HCT116 (cell line): ENCODE measurements at regions not wholly inside any gene's neighbourhood (a gene's known extent, or its start where the extent isn't known, plus 50 kb on each side); places are given as distances from the start of the nearest gene placed in this dataset.

Experiments used
- ATAC-seq: fragments of 200-7000 bp; cut with Tn5 transposase; 2 replicates; pipeline ENCODE4 v1.9.1; 2020; ENCODE audit warnings: mild to moderate bottlenecking, moderate library complexity
- BruUV-seq: library from RNA; stranded (reverse); fragments of 400-500 nt; replicated peaks from 2 replicates; lab custom pipeline; 2021; lab: Mats Ljungman, UMichigan
- CTCF ChIA-PET: fragments of 300-600 bp; sonication (Branson Sonifier 250); formaldehyde crosslinking; loops from one replicate; lab custom pipeline; 2021; ENCODE audit warnings: antibody characterized with exemption; lab: Charles Lee
- POLR2A ChIA-PET: fragments of 300-600, 350-600 bp; sonication (Branson Sonifier 250); formaldehyde crosslinking; loops from one replicate; lab custom pipeline; 2021; ENCODE audit warnings: antibody characterized with exemption; lab: Charles Lee
- RAD21 ChIA-PET, 2 experiments: fragments of 300-600 bp; sonication (Branson Sonifier 250); formaldehyde crosslinking; loops; one replicate each; lab custom pipeline; 2023; ENCODE audit warnings: low total read pairs in 2 of 2; ENCODE audit not compliant: uncharacterized antibody in 2 of 2, unreplicated experiment in 2 of 2, low non-redundant PET in 1 of 2; lab: Charles Lee
- DNase-seq: peaks from one replicate; pipeline ENCODE4 v3.0.0-alpha.2; 2010; ENCODE audit warnings: low read depth, low spot score
- H2AFZ ChIP-seq: fragments of 200-600 bp; shearing (Covaris generic), sonication (generic); 2 replicates; pipeline ENCODE4 v1.6.1; 2017; ENCODE audit warnings: low read depth, mixed run types, mixed read lengths, antibody characterized with exemption, low read length; ENCODE audit not compliant: poor library complexity, severe bottlenecking
- H3K27ac ChIP-seq: 2 replicates; pipeline ENCODE4 v1.5.1; 2012; ENCODE audit warnings: low read depth, low read length
- H3K27me3 ChIP-seq: fragments of 200-600 bp; sonication (generic); 2 replicates; pipeline ENCODE4 v1.6.1; 2016; ENCODE audit warnings: mixed run types, low read length, mixed read lengths; ENCODE audit not compliant: insufficient read depth
- H3K36me3 ChIP-seq, 2 experiments: fragments of 200-500 bp in 1 of 2; fragments of 200-600 bp in 1 of 2; sonication (Bioruptor generic) in 1 of 2; sonication (generic) in 1 of 2; 2 replicates each; pipeline versions ENCODE4 v1.5.1 to v1.6.1; 2014 to 2016; ENCODE audit warnings: low read length in 2 of 2, inconsistent platforms in 1 of 2, mixed read lengths in 1 of 2, mixed run types in 1 of 2; ENCODE audit not compliant: insufficient read depth in 2 of 2, control insufficient read depth in 1 of 2
- H3K4me1 ChIP-seq, 2 experiments: fragments of 200-600 bp in 1 of 2; sonication (generic) in 1 of 2; 2 replicates each; pipeline versions ENCODE4 v1.5.1 to v1.6.1; 2012 to 2017; ENCODE audit warnings: low read length in 2 of 2, inconsistent platforms in 1 of 2, mild to moderate bottlenecking in 1 of 2, mixed read lengths in 1 of 2, mixed run types in 1 of 2, moderate library complexity in 1 of 2; ENCODE audit not compliant: insufficient read depth in 2 of 2, control insufficient read depth in 1 of 2
- H3K4me2 ChIP-seq: fragments of 200-600 bp; sonication (generic); 2 replicates; pipeline ENCODE4 v1.6.1; 2017; ENCODE audit warnings: mixed run types, low read length, mixed read lengths
- H3K4me3 ChIP-seq, 2 experiments: fragments of 200-600 bp in 1 of 2; sonication (generic) in 1 of 2; replicated peaks in 1 of 2; 2 replicates each; pipeline ENCODE4 v1.5.1; 2011 to 2016; ENCODE audit warnings: low read length in 2 of 2, control low read depth in 1 of 2, low read depth in 1 of 2, mild to moderate bottlenecking in 1 of 2, mixed read lengths in 1 of 2, mixed run types in 1 of 2
- H3K79me2 ChIP-seq: fragments of 200-600 bp; sonication (generic); 2 replicates; pipeline ENCODE4 v1.6.1; 2017; ENCODE audit warnings: mild to moderate bottlenecking, mixed run types, low read length, moderate library complexity, mixed read lengths; ENCODE audit not compliant: insufficient read depth
- H3K9ac ChIP-seq: fragments of 200-600 bp; sonication (generic); 2 replicates; pipeline ENCODE4 v1.6.1; 2016; ENCODE audit warnings: low read length, mixed read lengths
- H3K9me2 ChIP-seq: fragments of 200-600 bp; sonication (generic), shearing (Covaris generic); 2 replicates; pipeline ENCODE4 v1.6.1; 2017; ENCODE audit warnings: mixed run types, mild to moderate bottlenecking, moderate library complexity; ENCODE audit not compliant: insufficient read depth
- H3K9me3 ChIP-seq, 2 experiments: fragments of 200-500 bp in 1 of 2; fragments of 200-600 bp in 1 of 2; sonication (Bioruptor generic) in 1 of 2; sonication (generic) in 1 of 2; 2 replicates each; pipeline ENCODE4 v1.6.1; 2014 to 2017; ENCODE audit warnings: low read length in 2 of 2, mixed read lengths in 2 of 2, inconsistent platforms in 1 of 2, low read depth in 1 of 2, mild to moderate bottlenecking in 1 of 2, mixed run types in 1 of 2, moderate library complexity in 1 of 2; ENCODE audit not compliant: control insufficient read depth in 1 of 2, insufficient read depth in 1 of 2
- H4K20me1 ChIP-seq: fragments of 200-600 bp; sonication (generic), shearing (Covaris generic); 2 replicates; pipeline ENCODE4 v1.6.1; 2017; ENCODE audit warnings: mixed run types, mild to moderate bottlenecking, moderate library complexity; ENCODE audit not compliant: insufficient read depth
- CBX3 ChIP-seq: IDR thresholded peaks from 2 replicates; pipeline ENCODE4 v1.6.1; 2012; ENCODE audit warnings: low read depth
- CTCF ChIP-seq, 3 experiments: fragments of 200-600 bp in 1 of 3; sonication (generic) in 1 of 3; IDR thresholded peaks in 2 of 3; conservative IDR thresholded peaks in 1 of 3; 2 replicates each; pipeline ENCODE4 v1.5.1; 2012 to 2017; ENCODE audit warnings: low read depth in 2 of 3, low read length in 2 of 3, antibody characterized with exemption in 1 of 3, borderline replicate concordance in 1 of 3, control low read depth in 1 of 3, mild to moderate bottlenecking in 1 of 3, mixed read lengths in 1 of 3, mixed run types in 1 of 3, moderate library complexity in 1 of 3; ENCODE audit not compliant: insufficient read depth in 1 of 3
- EZH2phosphoT487 ChIP-seq: fragments of 200-600 bp; IDR thresholded peaks from 2 replicates; pipeline ENCODE4 v1.6.1; 2018; ENCODE audit warnings: antibody characterized with exemption, borderline replicate concordance
- JUND ChIP-seq: IDR thresholded peaks from 2 replicates; pipeline ENCODE4 v1.6.1; 2012
- POLR2AphosphoS5 ChIP-seq: IDR thresholded peaks from 2 replicates; pipeline ENCODE4 v1.6.1; 2011; ENCODE audit warnings: mild to moderate bottlenecking, low read depth, low read length, moderate library complexity
- RAD21 ChIP-seq: IDR thresholded peaks from 2 replicates; pipeline ENCODE4 v1.6.1; 2012; ENCODE audit warnings: low read depth, mild to moderate bottlenecking
- SIN3A ChIP-seq: IDR thresholded peaks from 2 replicates; pipeline ENCODE4 v1.6.1; 2012; ENCODE audit warnings: low read depth
- YY1 ChIP-seq: IDR thresholded peaks from 2 replicates; pipeline ENCODE4 v1.6.1; 2011; ENCODE audit warnings: low read length, low read depth, moderate library complexity, mild to moderate bottlenecking; ENCODE audit not compliant: insufficient replicate concordance; ENCODE audit errors: extremely low read depth
- ZFX ChIP-seq: fragments of 450-650 bp; IDR thresholded peaks from 2 replicates; pipeline ENCODE4 v1.6.1; 2017
- intact Hi-C: fragments of 100-400 bp; cut with micrococcal nuclease; formaldehyde crosslinking; loops from 2 replicates; pipeline ENCODE4 v1.10.0; 2022
- TF ChIP-seq, protein P1 (sequence below): IDR thresholded peaks from 2 replicates; pipeline ENCODE4 v1.6.1; 2012
- TF ChIP-seq, protein P2 (sequence below): IDR thresholded peaks from 2 replicates; pipeline ENCODE4 v1.6.1; 2012; ENCODE audit warnings: low read depth

GRCh38 chr22:27003297-27003696 lies 345.9 kb downstream of the MIAT start:
- ChIA-PET CTCF (no interaction called here), POLR2A (no interaction called here)
- H3K27me3 ChIP-seq, result peaks cover 26% of the 10 kb centered on the region
- BruUV-seq, result no TSS peak
- H3K79me2 ChIP-seq, result no peaks in the 10 kb centered on the region
- H3K9me2 ChIP-seq, result no peaks in the 10 kb centered on the region
- no peaks in the 10 kb centered on the region for H3K36me3 ChIP-seq
- no peak for DNase-seq
- TF ChIP-seq RAD21, result no peak
- no peak for TF ChIP-seq CBX3
- TF ChIP-seq POLR2AphosphoS5, result no peak
- TF ChIP-seq, protein P1, sequence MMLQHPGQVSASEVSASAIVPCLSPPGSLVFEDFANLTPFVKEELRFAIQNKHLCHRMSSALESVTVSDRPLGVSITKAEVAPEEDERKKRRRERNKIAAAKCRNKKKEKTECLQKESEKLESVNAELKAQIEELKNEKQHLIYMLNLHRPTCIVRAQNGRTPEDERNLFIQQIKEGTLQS, result no peak
- TF ChIP-seq SIN3A, result no peak
- TF ChIP-seq ZFX, result no peak
- no peak for TF ChIP-seq CTCF (IDR thresholded peaks at IDR 0.05 in 2 of 3, conservative IDR thresholded peaks at IDR 0.05 in 1 of 3; ENCODE audit: borderline replicate concordance in 1 of 3, insufficient read depth in 1 of 3, low read depth in 2 of 3, low read length in 2 of 3)
- TF ChIP-seq JUND, result no peak
- TF ChIP-seq, protein P2, sequence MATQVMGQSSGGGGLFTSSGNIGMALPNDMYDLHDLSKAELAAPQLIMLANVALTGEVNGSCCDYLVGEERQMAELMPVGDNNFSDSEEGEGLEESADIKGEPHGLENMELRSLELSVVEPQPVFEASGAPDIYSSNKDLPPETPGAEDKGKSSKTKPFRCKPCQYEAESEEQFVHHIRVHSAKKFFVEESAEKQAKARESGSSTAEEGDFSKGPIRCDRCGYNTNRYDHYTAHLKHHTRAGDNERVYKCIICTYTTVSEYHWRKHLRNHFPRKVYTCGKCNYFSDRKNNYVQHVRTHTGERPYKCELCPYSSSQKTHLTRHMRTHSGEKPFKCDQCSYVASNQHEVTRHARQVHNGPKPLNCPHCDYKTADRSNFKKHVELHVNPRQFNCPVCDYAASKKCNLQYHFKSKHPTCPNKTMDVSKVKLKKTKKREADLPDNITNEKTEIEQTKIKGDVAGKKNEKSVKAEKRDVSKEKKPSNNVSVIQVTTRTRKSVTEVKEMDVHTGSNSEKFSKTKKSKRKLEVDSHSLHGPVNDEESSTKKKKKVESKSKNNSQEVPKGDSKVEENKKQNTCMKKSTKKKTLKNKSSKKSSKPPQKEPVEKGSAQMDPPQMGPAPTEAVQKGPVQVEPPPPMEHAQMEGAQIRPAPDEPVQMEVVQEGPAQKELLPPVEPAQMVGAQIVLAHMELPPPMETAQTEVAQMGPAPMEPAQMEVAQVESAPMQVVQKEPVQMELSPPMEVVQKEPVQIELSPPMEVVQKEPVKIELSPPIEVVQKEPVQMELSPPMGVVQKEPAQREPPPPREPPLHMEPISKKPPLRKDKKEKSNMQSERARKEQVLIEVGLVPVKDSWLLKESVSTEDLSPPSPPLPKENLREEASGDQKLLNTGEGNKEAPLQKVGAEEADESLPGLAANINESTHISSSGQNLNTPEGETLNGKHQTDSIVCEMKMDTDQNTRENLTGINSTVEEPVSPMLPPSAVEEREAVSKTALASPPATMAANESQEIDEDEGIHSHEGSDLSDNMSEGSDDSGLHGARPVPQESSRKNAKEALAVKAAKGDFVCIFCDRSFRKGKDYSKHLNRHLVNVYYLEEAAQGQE, result no peak
- TF ChIP-seq YY1, result no peak
- no peak for TF ChIP-seq EZH2phosphoT487
- TF ChIP-seq, all 23 proteins: peak for 0
- Histone ChIP-seq H3K4me2 (no peak overlapping the region), H3K4me1 (no peaks in the 10 kb centered on the region), H3K4me3 (no peak overlapping the region), H4K20me1 (no peaks in the 10 kb centered on the region), H3K9me3 (no peaks in the 10 kb centered on the region), H3K27ac (no peak overlapping the region), H3K9ac (no peak overlapping the region), H2AFZ (no peak overlapping the region)
- RAD21 ChIA-PET, result no interaction called here
- intact Hi-C loops, result no loop called here
- ATAC-seq, result no peak
